A549 (cell line): ENCODE measurements at regions not wholly inside any gene's neighbourhood (a gene's known extent, or its start where the extent isn't known, plus 50 kb on each side); places are given as distances from the start of the nearest gene placed in this dataset.

ENCODE experiments used
- CEBPB ChIP-seq, 2 experiments: fragments of >200 bp in 1 of 2; sonication (Bioruptor Twin) in 1 of 2; formaldehyde crosslinking in 1 of 2; IDR thresholded peaks; 2 replicates each; pipeline ENCODE4 v1.6.1; 2012 to 2016
- CTCF ChIP-seq: fragments of >200 bp; sonication (Bioruptor Twin); formaldehyde crosslinking; IDR thresholded peaks from 3 replicates; pipeline ENCODE4 v1.5.1; 2016
- EP300 ChIP-seq, 2 experiments: fragments of >200 bp; sonication (Bioruptor Twin); formaldehyde crosslinking; IDR thresholded peaks; 2 replicates in 1 of 2; 3 replicates in 1 of 2; pipeline ENCODE4 v1.6.1; 2016 to 2017
- POLR2A ChIP-seq: IDR thresholded peaks from 2 replicates; pipeline ENCODE4 v1.6.1; 2012; ENCODE audit warnings: mild to moderate bottlenecking, low read length
- USF2 ChIP-seq: fragments of 450-650 bp; IDR thresholded peaks from 2 replicates; pipeline ENCODE4 v1.6.1; 2014; ENCODE audit warnings: antibody characterized with exemption
- TF ChIP-seq, protein P1 (sequence below): fragments of 200-600 bp; sonication (generic); IDR thresholded peaks from 2 replicates; pipeline ENCODE4 v1.6.1; 2016; ENCODE audit warnings: antibody characterized with exemption, mild to moderate bottlenecking, moderate library complexity

DNA sequence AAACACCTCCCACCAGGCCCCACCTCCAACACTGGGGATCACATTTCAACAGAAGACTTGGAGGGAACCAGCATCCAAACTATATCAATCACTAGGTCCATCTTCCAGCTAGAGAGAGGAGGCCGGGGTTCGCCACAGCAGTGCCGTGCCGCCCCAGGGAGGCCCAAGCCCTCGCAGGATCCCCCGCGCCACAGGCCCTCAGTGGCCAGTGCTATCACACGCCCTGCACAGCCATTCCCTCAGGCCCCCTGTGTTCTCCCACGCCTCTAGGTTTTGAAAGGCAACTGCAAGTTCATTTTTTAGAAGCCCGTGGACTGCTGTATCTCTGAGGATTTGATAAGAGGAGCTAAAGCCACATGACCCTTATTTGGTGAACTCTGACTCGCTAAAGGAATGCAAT, 136.4 kb downstream of the OAT start:
- TF ChIP-seq USF2 (no peak), CTCF (no peak), EP300 (IDR thresholded peaks at IDR 0.05) (no peak), POLR2A (no peak), CEBPB (IDR thresholded peaks at IDR 0.05) (no peak)
- TF ChIP-seq, protein P1, sequence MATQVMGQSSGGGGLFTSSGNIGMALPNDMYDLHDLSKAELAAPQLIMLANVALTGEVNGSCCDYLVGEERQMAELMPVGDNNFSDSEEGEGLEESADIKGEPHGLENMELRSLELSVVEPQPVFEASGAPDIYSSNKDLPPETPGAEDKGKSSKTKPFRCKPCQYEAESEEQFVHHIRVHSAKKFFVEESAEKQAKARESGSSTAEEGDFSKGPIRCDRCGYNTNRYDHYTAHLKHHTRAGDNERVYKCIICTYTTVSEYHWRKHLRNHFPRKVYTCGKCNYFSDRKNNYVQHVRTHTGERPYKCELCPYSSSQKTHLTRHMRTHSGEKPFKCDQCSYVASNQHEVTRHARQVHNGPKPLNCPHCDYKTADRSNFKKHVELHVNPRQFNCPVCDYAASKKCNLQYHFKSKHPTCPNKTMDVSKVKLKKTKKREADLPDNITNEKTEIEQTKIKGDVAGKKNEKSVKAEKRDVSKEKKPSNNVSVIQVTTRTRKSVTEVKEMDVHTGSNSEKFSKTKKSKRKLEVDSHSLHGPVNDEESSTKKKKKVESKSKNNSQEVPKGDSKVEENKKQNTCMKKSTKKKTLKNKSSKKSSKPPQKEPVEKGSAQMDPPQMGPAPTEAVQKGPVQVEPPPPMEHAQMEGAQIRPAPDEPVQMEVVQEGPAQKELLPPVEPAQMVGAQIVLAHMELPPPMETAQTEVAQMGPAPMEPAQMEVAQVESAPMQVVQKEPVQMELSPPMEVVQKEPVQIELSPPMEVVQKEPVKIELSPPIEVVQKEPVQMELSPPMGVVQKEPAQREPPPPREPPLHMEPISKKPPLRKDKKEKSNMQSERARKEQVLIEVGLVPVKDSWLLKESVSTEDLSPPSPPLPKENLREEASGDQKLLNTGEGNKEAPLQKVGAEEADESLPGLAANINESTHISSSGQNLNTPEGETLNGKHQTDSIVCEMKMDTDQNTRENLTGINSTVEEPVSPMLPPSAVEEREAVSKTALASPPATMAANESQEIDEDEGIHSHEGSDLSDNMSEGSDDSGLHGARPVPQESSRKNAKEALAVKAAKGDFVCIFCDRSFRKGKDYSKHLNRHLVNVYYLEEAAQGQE, result no peak
